OCI-LY7 (cell line): ENCODE measurements at regions not wholly inside any gene's neighbourhood (a gene's known extent, or its start where the extent isn't known, plus 50 kb on each side); places are given as distances from the start of the nearest gene placed in this dataset.

Source experiments
- CTCF ChIP-seq: fragments of 200-600 bp; sonication (generic); conservative IDR thresholded peaks from 2 replicates; pipeline ENCODE4 v1.5.1; 2014; ENCODE audit warnings: mild to moderate bottlenecking, antibody characterized with exemption, low read length, moderate library complexity, mixed read lengths
- EZH2phosphoT487 ChIP-seq: fragments of 200-600 bp; sonication (generic); IDR thresholded peaks from 2 replicates; pipeline ENCODE4 v1.6.1; 2018; ENCODE audit warnings: low read depth, borderline replicate concordance, mild to moderate bottlenecking, mixed run types, antibody characterized with exemption, low read length, moderate library complexity, mixed read lengths

- TF ChIP-seq CTCF (no peak), EZH2phosphoT487 (no peak)
Observed at GRCh38 chr17:73703192-73703591, 58.9 kb upstream of the SDK2 start.
